ENCODE measurements at regions not wholly inside any gene's neighbourhood (a gene's known extent, or its start where the extent isn't known, plus 50 kb on each side); places are given as distances from the start of the nearest gene placed in this dataset.
A peak's percentile ranks its signal among the peaks of the same experiment; 100 is the strongest.
"Not testable (repeated sequence)": the region's sequence is repeated elsewhere in the genome, so short reads cannot be mapped to it uniquely, and the experiment has no call there.

DNA sequence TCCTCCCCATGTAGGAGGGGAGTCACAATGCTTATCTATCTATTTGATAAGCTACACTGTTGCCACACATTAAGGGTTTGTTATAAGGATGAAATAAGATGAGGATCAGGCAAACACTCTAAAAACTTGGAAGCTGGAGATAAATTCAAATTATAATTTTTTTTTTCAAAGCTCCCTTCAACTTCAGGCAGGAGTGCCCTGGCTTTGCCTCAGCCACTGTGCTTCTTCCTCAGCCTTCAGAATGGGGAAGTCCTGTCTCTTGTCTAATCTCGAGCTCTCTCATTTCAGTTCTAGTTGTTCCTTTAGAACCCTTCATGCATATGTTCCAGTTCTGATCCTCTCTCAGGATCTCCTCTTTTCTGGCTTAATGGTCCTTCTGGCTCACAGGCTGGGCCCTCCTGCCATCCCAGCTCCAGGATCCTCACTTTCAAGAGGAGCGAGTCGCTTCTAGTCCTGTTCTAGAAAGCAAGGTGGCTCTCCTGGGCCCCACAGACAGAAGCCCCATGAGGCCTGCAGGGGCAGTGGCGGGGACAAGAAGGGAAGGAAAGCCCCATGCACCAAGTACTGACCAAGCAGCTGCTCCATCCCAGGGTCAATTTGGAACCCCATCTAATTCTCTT, 164.3 kb downstream of the VEGFA start:
- intact Hi-C loops (cut with micrococcal nuclease): no loop called here
- Mint-ChIP-seq H3K36me3 (ENCODE audit: low read depth) (no peaks in the 10 kb centered on the region), H3K4me1 (ENCODE audit: low read depth) (peaks cover 20% of the 10 kb centered on the region), H3K9me3 (no peaks in the 10 kb centered on the region), H3K27me3 (peaks cover 43% of the 10 kb centered on the region), H3K27ac (peak overlapping the region; percentile 62), H3K4me3 (no peak overlapping the region)

DNA sequence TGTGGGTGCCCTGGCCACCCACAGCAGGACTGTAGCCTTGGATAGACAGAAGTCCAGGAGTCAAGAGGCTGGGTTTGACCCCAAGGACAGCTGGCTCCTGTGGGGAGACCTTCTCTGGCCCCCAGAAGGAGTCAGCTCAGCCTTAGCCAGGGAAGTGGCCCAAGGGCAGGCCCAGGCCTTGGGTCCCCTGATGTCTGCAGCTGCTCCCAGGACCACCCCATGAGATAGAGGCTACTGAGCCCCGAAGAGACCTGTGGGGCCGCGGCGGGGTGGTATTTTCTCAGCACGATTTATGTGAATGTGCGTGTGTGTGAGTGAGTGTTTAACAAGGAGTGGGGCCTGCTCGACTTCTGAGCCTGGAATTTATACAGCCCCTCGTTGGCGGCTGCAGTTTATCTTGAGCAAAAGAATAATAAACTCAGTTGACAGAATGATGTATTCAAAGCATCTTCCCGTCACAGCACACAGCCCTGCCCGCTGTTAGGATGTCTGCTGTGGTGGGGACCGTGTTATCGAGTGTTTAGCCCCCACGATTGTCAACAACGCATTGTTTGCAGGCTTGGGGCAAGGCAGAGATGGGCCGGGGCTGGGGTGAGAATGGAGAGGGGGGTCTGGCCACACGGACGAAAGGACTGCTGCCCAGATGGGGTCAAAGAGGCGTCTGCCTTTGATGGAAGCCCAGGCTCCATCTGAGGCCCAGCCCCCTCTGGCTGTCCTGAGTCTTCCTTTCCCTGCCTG, 163.3 kb downstream of the VEGFA start:
- intact Hi-C loops (cut with micrococcal nuclease): no loop called here
- Mint-ChIP-seq H3K9me3 (no peaks in the 10 kb centered on the region), H3K4me1 (ENCODE audit: low read depth) (peaks cover 25% of the 10 kb centered on the region), H3K27ac (peak overlapping the region; percentile 30), H3K27me3 (peaks cover 43% of the 10 kb centered on the region), H3K4me3 (no peak overlapping the region), H3K36me3 (ENCODE audit: low read depth) (no peaks in the 10 kb centered on the region)

DNA sequence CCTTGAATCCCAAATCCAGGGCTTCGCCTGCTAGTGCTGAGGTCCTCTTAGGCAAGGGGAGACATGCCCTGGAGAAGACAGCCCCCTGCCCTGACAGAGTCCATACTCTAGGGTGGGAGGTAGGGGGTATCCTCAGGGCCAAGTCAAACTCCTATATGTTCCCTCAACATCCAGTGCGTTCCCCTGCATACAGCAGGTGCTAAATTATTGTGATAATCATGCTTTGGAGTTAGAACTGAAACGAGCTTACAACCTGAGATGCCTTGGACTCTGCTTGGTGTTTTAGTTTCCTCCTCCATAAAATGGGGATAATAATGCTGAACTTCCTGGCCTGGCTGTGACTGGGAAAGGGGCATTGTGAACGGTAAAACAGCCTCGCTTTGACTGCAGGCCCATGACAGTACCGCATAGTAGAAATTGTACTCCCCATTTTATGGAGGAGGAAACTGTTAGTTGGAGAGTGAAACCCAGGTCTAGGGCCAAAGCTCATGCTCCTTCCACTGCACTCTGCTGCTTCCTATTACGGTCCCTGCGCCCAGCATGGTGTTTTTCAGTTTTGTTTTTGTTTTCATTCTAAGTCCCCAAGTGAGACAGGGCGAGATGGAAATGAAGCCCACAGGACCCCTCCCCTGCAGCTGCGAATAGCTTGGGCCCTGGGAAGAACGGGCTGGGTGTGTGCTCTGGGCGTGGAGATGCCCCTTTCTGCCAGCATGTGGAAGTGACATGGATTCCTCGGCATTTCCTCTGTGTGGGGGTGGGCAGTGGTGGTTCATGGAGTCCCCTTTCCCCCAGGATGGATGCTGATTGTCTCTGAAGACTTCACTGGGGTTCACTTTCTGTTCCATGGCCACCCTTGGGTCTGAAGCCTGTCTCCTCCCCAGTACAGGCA, 162.5 kb downstream of the VEGFA start:
- H3K27ac Mint-ChIP-seq: peak overlapping the region; percentile 30
- no peaks in the 10 kb centered on the region for H3K9me3 Mint-ChIP-seq
- H3K27me3 Mint-ChIP-seq: peaks cover 39% of the 10 kb centered on the region
- no peak overlapping the region for H3K4me3 Mint-ChIP-seq
- H3K36me3 Mint-ChIP-seq (ENCODE audit: low read depth): no peaks in the 10 kb centered on the region
- intact Hi-C loops (cut with micrococcal nuclease): no loop called here
- H3K4me1 Mint-ChIP-seq (ENCODE audit: low read depth): peaks cover 33% of the 10 kb centered on the region

DNA sequence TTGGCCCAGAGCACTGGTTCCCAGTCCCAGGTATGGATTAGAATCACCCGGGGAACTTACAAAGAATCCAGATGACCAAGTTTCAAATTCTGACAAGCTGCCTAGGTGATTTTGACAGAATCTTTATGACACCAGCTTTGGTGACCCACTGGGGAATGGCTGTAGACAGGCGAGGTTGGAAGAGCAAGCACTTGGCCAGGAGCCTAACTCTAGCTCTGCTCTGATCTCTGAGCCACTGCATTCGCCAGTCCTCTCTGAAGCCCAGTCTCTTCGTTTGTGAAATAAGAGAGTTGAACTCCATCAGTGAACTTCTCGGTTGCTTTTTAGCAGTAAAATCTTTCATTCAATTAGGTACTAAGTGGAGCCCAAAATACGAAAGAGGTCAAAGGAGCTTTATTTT, 161.2 kb downstream of the VEGFA start:
- Mint-ChIP-seq H3K4me1 (ENCODE audit: low read depth) (peaks cover 46% of the 10 kb centered on the region), H3K9me3 (no peaks in the 10 kb centered on the region), H3K36me3 (ENCODE audit: low read depth) (no peaks in the 10 kb centered on the region), H3K27me3 (peaks cover 38% of the 10 kb centered on the region), H3K27ac (no peak overlapping the region), H3K4me3 (no peak overlapping the region)
- intact Hi-C loops (cut with micrococcal nuclease): no loop called here

DNA sequence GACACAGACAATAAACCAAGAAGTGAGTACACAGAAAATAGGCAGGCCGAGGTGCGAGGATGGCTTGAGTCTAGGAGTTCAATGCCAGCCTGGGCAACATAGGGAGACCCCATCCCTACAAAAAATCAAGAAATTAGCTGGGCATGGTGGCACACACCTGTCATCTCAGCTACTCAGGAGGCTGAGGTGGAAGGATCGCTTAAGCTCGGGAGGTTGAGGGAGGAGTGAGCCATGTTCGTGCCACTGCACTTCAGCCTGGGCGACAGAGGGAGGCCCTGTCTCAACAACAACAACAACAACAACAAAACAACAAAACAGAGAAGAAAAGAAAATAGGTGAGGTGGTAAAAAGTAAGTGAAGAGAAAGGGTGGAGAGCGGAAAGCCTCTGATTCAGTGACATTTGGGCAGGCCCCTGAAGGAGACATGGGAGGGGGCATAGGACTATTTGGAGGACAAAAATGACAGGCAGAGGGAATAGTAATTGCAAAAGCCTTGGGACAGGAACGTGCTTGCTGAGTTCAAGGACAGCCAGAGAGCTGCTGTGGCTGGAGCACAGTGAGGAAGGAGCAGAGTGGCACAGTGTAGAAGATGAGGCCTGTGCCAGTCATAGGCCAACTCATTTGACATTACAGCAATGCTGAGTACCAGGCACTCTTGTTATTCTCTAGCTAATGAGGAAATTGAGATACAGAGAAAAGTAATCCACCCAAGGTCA, 160.6 kb downstream of the VEGFA start:
- Mint-ChIP-seq H3K4me1 (ENCODE audit: low read depth) (peaks cover 45% of the 10 kb centered on the region), H3K27ac (no peak overlapping the region), H3K27me3 (peaks cover 38% of the 10 kb centered on the region), H3K9me3 (no peaks in the 10 kb centered on the region), H3K36me3 (ENCODE audit: low read depth) (no peaks in the 10 kb centered on the region), H3K4me3 (no peak overlapping the region)
- intact Hi-C loops (cut with micrococcal nuclease): no loop called here

DNA sequence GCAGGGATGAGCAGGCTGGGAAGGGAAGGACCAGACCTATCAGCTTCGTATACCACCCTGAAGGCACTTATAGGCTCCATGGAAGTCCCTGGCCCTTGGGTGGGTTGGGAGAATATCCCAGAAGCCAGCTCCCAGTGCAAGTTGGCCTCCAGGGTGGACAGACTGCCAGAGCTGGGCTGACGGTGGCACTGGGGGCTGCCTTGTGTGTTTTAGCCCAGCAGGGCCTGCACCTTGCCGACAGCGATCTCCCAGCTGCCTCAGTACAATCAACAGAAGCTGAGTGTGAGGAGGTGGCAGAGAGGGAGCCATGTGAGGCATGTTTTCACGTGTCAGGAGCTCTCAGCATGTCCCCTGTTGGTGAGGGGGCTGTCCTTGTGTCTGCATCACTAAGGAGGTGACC, 159.5 kb downstream of the VEGFA start:
- intact Hi-C loops (cut with micrococcal nuclease): no loop called here
- Mint-ChIP-seq H3K9me3 (no peaks in the 10 kb centered on the region), H3K27ac (no peak overlapping the region), H3K4me1 (ENCODE audit: low read depth) (peaks cover 50% of the 10 kb centered on the region), H3K4me3 (no peak overlapping the region), H3K36me3 (ENCODE audit: low read depth) (no peaks in the 10 kb centered on the region), H3K27me3 (peaks cover 42% of the 10 kb centered on the region)

DNA sequence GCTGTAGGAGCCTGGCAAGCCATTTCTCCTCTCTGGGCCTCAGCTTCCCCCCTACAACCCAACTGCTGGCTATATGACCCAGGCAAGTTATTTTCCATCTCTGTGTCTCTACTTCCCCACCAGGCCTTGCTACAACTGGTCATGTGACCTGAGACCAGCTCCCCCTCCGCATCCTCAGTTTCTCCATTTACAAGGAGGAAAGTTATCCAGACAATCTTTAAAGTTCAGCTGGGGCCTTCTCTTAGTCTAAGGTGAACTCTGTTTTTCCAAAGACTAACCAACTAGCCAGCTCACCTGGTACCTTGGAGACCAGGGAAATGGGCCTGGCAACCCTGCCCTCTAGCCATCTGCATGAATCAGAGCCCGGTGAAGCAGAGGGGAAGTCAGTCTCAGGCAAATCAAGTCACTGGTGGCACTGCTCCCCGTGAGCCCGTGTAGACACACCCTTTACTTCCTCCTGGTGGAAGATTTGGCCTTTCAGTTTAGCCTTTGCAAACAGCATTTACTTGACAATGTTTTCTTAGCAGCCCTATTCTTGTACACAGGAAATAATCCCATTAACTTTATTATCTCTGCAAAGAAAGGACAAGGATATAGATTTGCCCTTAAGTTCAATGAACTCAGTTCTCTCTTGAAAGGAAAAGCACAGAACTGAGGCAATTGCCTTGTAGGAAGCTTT, 157.7 kb downstream of the VEGFA start:
- peaks cover 58% of the 10 kb centered on the region for H3K4me1 Mint-ChIP-seq (ENCODE audit: low read depth)
- H3K9me3 Mint-ChIP-seq: no peaks in the 10 kb centered on the region
- H3K27me3 Mint-ChIP-seq: peaks cover 46% of the 10 kb centered on the region
- intact Hi-C loops (cut with micrococcal nuclease): no loop called here
- H3K27ac Mint-ChIP-seq: peak overlapping the region; percentile 50
- no peak overlapping the region for H3K4me3 Mint-ChIP-seq
- no peaks in the 10 kb centered on the region for H3K36me3 Mint-ChIP-seq (ENCODE audit: low read depth)

DNA sequence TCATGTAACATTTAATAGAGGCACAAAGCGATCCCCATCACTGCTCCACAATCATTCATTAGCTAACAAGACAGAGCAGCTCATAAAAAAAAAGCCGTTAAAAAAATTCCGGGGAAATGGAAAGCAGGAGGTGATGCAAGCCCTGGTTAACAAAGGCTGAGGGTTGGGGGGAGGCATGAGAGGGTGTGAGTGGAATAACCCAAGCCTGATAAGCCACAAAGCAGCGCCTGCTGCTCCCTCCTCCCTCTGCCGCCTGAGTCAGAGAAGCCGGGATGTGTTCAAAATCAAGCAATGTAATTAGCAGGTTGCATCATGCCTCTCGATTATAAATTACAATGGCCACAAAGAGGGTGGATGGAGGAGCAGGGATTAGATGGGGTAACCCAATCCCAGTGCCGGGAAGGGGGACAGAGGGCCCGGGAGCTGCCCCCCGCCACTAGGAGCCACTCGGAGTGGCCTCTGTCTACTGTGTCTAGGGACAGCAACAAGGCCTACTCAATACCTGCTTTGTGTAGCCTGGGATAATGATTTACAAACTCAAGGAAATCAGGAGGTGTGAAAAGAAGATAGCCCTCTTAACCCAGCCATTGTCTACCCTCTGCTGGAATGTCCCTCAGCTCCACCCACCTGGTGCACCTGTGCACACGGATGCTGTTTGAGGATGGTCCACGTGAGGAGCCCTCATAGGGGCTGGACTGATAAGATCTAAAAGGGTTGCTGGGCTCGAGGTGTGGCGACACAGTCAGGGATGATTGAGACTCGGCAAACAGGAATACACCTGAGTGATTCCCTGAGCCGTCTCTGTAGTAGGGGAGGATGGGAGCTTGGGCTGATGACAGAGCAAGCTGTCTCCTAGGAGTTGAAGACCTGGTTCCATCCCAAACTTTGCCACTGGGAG, 156.9 kb downstream of the VEGFA start:
- intact Hi-C loops (cut with micrococcal nuclease): no loop called here
- Mint-ChIP-seq H3K36me3 (ENCODE audit: low read depth) (no peaks in the 10 kb centered on the region), H3K27ac (no peak overlapping the region), H3K4me3 (no peak overlapping the region), H3K9me3 (no peaks in the 10 kb centered on the region), H3K27me3 (peaks cover 43% of the 10 kb centered on the region), H3K4me1 (ENCODE audit: low read depth) (peaks cover 57% of the 10 kb centered on the region)

DNA sequence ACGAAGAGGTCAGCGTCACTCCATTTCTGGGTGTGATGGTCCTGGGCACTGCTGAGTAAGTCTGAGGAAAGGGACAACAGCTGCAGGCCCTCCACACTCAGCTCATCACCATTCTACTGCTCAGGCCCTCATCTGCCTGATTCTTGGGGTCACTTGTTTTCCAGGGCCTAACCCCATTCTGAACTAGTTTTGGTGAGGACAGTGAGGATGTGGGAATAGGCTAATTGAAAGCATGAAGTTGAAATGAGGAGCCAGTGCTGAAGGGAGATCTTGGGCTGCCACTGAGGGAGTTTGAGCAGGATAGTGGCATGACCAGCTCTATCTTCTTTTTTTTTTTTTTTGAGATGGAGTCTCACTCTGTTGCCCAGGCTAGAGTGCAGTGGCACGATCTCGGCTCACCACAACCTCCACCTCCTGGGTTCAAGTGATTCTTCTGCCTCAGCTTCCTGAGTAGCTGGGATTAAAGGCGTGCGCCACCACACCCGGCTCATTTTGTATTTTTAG, 155.7 kb downstream of the VEGFA start:
- intact Hi-C loops (cut with micrococcal nuclease); H3K9me3 Mint-ChIP-seq; H3K27ac Mint-ChIP-seq; H3K4me3 Mint-ChIP-seq; H3K36me3 Mint-ChIP-seq (ENCODE audit: low read depth): not testable (repeated sequence)
- H3K4me1 Mint-ChIP-seq (ENCODE audit: low read depth): peaks cover 57% of the 10 kb centered on the region
- peaks cover 46% of the 10 kb centered on the region for H3K27me3 Mint-ChIP-seq

DNA sequence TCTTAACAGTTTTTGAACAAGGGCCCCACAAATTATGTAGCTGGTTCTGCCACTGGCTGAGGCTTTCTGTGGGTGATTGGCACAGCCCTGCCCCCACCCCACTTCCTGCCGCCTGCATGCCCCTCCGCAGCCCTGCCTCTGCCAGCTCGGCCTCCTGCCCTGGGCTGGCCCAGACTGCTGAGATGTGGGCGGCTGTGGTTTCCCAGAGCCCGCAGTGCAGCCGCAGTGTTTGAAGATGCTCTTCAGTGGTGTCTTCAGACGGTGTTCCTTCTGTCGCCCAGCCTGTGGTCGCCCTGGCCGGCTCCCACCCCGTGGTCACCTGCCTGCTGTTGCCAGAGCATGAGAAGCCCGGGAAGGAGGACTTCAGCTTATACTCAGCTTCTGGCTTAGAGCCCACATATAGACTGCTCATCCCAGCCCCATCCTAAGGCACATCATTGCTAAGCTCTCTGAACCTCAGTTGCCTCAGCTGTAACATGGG, 154.3 kb downstream of the VEGFA start:
- Mint-ChIP-seq H3K36me3 (ENCODE audit: low read depth) (no peaks in the 10 kb centered on the region), H3K9me3 (no peaks in the 10 kb centered on the region), H3K4me1 (ENCODE audit: low read depth) (peaks cover 57% of the 10 kb centered on the region), H3K4me3 (peak overlapping the region; percentile 2), H3K27me3 (peaks cover 50% of the 10 kb centered on the region), H3K27ac (no peak overlapping the region)
- intact Hi-C loops (cut with micrococcal nuclease): no loop called here

DNA sequence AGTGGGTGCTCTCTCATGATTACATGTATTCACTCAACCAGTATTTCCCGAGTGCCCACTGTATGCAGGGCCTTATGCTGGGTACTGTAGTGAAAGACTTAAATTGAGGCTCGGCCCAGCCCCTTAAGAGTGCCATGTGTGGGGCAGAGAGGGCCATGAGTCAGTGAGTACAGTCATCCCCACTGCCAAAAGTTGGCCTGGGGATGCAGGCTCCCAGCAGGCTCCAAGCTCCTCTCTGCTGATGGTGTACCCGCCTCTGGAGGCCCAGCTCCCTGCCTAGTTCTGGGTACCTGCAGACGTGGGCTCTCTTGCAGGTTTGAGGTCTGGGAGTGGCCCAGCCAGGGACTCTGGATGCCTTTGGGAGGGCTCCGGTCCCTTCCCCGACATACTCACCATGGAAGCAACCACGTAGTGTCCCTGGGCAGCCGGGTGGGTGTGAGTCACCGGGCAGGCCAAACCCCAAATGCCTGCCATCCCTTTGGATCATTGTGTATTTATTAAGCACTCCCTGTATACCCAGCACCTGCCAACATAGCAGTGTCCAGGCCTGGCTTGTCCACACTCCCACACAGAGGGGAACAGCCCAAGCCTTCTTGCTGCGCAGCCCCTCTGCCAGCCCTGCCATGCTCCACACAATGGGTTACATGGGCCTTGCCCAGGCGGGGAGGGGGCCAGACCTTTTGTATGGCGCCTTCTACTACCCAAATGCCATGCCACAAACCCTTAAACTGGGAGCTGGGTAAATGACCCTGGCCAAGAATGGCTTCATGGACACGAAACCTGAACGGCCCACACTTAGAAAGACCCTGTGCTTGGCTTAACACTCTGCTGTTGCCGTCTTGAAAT, 153.6 kb downstream of the VEGFA start:
- H3K27me3 Mint-ChIP-seq: peaks cover 49% of the 10 kb centered on the region
- peaks cover 57% of the 10 kb centered on the region for H3K4me1 Mint-ChIP-seq (ENCODE audit: low read depth)
- H3K9me3 Mint-ChIP-seq: no peaks in the 10 kb centered on the region
- no peaks in the 10 kb centered on the region for H3K36me3 Mint-ChIP-seq (ENCODE audit: low read depth)
- intact Hi-C loops (cut with micrococcal nuclease): no loop called here
- H3K27ac Mint-ChIP-seq: no peak overlapping the region
- no peak overlapping the region for H3K4me3 Mint-ChIP-seq

Measured in dendritic cell treated with granulocyte-macrophage colony-stimulating factor and Interleukin-4, amounts not matched to agents 40 ng/mL and 50 ng/mL, for 4 days (primary cell).